Ecto neural progenitor cell (in vitro differentiated cells): ENCODE measurements at regions not wholly inside any gene's neighbourhood (a gene's known extent, or its start where the extent isn't known, plus 50 kb on each side); places are given as distances from the start of the nearest gene placed in this dataset.
A peak's percentile ranks its signal among the peaks of the same experiment; 100 is the strongest.
"Not testable (repeated sequence)": the region's sequence is repeated elsewhere in the genome, so short reads cannot be mapped to it uniquely, and the experiment has no call there.

Experiments
- DNase-seq: peaks from one replicate; pipeline ENCODE4 v3.0.0-alpha.2; 2018; ENCODE audit warnings: low spot score

DNA sequence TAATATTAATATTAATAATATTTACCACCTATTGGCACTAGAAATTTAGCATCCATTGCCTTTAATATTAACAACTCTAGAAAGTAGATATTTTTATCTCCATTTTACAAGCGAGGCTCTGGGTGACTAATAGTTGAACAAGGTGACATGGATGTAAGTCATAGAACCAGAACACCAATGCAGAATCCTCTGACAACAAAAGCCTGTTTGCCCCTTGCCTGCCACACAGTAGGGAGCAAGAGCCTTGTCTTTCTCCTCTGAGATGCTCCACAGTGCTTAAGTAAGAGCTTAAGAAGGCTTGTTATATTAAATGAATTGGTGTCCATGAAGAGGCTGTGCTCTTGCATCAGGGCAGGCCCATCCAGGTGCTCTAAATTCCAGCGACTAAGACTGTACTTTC lies 51.2 kb upstream of the LBX1 start:
- DNase-seq, result no peak

DNA sequence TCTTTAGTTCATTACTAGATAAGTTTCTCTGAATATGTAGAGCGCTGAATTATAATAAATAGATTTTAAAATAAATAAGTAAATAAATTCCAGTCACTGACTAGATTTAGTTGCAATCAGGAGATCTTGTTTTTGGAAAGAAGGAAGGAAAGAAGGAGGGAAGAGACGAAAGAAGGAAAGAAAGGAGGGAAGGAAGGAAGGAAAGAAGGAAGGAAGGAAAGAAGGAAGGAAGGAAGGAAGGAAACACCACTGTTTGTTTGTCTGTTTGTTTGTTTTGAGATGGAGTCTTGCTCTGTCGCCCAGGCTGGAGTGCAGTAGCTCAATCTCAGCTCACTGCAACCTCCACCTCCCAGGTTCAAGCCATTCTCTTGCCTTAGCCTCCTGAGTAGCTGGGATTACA lies 51.7 kb upstream of the LBX1 start:
- DNase-seq, result not testable (repeated sequence)

DNA sequence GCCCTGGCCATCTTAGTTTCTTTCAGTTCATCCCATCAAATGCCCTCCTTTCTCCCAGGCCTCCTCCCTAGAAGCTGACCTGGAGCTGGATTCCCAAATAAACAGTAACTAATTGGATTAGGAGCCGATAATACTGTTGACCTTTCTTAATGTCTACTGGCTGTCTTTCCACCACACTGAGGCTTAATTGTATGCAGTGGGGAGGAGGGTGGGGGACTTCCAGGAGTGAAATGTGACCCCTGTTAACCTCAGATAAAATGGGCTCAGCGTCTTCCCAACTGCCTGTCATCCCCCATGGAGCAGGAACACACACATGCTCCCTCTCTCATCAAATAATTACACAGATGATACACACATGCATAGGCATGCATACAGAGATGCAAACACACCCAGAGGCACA lies 53.7 kb upstream of the LBX1 start:
- DNase-seq, result no peak

DNA sequence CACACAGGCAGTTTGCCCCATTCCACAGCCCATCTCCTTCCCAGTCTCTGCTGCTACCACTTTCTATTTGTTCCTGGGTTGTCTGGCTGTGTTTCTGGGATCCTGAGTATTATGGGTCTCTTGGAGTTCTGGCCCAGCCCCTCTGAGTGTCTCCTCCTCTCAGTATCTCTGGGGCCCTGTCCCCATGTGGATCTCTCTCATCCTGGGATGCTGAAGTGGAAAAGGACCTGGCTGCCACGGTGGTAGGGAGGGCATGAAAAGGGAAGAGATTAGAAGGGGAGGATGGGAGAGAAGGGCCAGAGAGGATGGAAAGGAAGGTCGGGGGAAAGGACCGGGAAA lies 54.5 kb upstream of the LBX1 start:
- DNase-seq, result no peak

DNA sequence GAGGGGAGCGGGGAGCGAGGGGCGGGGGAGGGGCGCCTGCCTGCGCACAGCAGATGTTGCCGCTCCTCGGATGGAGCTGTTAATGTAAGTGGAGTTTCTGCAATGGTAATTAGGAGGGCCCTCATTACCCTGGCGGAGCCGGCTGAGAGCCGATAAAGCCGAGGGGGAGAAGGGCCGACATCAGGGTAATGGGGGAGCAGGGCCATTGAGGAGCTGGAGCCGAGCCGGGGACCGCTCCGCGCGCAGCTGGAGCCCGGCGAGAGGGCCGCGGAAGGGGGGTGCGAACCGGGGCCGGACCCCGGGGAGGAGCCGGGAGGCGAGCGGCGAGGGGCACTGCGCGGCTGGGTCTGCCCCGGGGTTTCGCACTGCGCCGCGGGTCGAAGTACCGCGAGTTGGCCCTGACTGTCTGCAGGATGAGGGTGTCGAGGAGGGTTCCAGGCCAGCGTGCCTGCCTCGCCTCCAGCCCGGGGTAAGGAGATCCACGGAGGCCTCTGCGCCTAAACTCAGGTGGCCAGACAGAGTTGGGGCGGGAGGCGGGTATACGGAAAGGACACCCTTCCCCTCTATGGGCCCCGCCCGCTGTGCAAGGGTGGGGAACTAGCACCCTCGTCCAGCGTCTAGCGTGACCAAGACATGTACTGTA lies 55.0 kb upstream of the LBX1 start:
- DNase-seq, result no peak

DNA sequence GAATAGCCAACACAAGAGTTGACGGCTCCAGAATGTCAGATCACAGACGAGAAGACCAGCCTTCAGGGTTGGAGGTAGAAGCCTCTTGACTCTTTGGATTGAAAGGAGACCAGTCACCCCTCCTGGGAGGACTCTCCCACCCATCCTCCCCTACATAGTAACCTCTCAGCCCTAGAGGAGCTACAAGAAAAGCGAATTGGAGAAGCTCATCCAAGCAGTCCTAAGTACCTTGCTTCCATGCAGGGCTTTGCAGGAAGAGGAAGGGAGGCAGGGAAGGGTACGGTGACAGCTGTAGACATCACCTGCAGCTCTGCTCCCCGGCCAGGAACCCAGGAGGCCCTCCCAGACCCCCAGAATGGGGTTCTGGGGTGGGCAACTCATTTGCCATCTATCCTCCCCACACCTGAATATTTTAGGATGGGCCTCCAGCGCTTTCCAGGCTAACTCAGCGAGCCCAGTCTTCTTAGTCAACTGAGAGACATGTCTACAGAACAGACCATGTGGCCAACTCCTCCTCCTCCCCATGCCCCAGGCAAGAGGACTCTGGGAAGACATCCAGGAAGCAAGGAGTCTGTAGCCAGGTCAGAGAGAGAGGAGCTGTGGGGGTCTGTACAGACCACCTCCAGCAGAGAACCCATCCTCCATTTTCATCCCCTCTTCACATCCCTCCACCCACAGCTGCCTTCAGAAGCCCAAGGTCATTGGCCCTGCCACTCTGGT lies 55.6 kb upstream of the LBX1 start:
- DNase-seq, result no peak

DNA sequence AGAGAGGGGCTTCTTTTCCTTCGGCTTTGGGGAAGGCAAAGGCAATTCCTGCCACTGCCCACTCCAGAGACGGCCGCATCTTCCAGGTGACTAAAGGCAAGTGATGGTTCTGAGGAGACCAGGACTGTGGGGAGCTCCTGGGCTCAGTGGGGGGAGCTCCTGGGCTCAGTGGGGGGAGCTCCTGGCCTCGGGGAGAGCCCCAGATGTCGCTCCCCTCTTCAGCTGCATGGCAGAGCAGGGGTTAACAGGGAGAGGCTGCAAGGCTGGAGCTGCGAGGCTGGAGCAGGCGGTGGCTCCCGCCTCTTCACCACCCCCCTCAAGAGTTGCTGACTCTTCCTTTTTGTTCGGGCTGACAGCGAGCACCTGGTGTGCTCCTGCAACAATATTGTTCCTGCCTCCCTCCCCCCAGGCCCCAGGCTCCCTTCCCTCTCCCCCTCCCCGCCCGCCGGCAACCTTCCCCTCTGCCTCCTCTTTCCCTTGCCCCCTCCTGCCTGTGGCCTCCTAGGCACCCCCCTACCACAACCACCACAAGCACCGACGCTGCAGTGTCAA lies 56.3 kb upstream of the LBX1 start:
- DNase-seq, result no peak

DNA sequence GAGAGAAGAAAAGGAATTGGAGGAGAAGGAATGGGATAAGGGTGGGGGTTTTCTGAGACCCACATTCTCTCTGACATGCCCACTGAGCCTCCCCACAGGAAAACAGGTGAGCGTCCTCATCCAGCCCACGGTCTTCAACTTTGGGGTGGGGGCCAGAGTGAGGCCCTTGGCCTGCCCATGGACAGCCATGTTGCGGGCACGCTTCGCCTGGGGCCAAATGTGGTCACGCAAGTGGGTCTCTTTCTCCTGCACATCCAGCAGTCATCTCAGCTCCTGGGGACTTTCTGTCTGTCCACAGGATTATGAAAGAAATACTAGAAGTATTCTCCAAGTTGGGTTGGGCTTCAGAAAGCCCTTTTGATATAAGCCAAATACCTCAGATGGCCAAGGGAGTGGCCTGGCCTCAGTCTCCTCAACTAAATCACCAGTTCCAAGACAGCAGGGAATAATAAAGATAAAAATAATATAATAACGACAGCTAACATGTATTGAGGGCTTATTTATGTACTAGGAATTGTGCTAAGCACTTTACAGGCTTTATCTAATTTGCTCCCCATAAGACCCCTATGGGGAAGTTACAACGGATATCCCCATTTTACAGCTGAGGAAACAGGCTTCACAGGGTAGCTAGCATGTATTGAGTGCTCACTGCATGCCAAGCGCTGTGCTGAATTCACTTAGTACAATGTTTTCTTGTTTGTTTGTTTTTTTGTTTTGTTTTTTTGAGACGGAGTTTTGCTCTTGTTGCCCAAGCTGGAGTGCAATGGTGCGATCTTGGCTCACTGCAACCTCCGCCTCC lies 57.2 kb upstream of the LBX1 start:
- DNase-seq, result no peak

DNA sequence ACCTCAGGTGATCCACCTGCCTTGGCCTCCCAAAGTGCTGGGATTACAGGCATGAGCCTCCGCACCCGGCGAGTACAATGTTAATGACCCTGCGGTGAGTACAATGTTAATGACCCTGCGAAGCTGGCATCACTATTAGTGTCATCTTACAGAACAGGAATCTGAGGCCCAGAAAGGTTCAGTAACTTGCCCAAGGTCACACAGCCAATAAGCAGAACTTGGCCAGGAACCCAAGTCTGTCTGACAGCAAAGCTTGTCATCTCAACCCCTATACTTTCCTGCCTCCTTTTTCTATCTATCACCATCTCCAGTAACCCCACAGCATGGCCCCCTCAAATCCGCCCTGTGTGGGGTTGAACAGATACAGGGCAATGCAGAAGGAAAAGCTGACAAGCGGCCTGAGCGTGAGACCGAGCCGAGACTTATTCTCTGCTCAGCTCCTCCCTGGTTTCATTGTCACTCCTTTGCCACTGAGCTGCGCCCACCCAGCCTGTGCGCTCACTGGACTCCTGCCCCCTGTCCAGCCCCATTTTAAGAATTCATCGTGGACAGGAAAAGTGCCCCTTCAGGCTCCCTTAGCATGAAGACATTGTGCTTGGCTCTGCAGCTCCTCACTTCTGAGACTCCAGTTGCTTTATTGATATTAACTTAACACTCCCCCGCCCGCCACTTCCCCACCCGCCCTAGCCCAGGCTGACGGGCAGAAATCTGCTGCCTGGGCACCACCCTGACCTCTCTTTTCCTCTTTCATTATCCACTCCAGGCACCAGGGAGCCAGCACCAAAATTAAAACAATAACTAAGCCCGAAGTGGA lies 58.1 kb upstream of the LBX1 start:
- no peak for DNase-seq

DNA sequence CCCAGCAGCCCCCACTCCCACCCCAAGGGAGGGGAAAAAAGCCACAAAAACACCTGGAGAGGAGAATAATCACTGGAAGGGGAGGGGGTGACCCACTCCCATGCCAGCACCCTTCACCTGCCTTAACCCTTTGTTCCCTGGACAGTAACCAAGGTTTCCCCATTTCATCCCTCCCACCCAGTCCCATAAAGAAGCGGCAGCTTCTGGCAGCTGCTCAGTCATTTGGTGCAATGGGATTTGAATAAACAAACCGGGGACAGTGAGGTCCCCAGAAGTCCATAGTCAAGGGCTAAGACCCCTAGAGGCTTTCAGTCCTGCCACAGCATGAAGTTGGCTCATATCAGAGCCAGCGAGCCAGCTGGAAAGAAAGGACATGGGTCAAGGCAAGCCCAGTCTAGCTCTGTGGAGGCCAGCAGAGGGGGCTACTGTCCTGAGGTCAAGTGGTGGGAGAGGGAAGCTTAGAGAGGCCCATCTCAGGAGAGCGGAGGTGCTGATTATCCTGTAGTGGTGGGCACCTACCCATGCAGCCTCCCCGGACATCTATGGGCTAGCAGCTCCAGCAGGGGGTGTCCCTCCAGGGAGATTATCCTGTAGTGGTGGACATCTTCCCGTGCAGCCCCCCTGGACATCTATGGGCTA lies 58.9 kb upstream of the LBX1 start:
- peak; percentile 76 for DNase-seq

DNA sequence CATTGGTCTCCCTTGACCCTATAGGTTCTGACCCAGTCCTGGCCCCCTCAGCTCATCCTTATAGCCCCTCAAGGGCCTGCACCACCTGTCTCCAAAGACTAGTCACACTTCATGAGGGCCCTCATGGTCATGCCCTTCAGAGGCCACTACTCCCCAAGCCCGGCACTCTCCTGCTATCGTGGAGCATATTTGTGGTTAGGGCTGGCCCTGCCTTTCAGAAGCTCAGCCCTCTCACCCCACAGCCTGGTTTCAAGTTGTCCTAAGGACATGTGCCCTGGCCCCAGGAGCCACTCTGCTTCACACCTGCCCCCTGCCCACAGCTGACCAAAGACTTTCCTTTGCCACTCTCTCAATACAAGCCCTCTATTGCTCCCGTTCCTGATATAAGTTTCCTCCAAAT lies 60.3 kb upstream of the LBX1 start:
- DNase-seq, result no peak

DNA sequence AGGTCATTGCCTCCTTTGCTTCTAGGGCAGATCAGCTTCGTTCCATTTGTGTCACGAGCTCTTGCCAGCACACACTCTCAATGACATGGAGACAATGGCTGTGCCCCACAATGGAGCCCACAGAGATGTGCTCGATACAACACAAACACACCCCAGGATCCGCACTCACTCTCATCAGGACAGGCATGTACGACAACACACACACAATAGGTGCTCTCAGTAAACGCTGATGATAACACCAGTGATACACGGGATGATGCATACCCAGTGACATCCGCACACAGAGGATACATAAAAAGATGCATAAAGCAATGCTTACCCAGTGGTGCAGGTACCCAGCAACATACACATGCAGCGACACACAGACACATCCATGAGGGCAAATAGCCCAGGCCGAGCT lies 61.2 kb upstream of the LBX1 start:
- DNase-seq, result no peak

DNA sequence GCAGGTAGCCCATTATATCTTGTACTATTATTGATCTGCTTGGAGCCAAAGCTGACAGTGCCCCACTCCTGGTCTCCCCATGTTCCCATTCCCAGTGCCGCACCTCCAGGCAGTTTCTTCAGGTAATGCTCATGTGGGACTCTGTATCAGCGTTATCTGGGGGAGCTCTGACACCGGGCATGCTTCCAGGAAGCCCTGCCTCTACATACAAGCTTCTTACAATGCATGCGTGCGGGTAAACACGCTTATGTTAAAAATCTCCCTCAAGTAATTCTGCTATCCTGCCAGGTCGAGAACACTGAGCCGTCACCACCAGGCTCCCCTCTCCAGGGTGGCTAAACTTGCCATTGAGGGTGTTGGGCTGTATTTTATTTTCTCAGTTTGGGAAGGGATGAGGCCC lies 61.6 kb upstream of the LBX1 start:
- no peak for DNase-seq

DNA sequence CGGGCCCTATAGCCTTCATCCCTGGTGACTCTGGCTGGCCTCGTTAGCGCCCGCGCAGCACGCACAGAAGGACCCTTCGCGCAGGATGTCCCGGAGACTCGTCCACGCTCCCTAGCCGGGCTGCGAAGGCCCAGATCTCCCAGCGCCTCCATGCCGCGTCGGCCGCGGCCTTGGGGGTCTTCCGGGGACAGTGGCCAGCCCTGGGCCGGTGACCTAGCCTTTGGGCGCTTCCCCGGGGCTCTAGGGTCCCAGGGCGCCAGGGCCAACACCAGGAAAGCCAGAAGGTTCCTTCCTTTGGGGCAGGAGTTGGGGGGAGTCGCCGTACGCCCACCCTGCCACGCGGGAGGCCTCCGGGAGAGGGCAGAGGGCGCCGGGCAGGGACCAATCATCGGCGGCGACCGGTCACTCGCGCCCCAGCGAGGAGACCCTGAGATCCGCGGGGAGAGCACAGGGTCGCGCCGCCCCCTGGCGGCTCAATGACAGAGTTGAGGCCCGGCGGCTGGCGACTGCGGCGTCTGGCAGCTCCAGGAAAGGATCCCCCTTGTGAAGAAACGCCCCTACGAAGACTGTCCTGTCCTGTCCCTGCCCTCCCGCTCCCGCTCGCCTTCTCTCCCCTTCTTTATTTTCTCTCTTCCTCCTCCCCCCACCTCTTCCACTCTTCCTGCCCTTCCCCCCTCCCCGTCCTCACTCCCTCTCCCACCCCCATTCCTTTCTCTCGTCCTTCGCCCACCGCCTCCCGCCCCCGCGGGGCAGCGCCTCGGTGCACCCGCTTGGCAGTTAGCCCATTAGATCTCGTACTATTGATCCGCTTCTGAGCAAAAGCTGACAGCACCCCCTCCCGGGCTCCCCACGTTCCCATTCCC lies 62.3 kb upstream of the LBX1 start:
- DNase-seq, result peak; percentile 93

DNA sequence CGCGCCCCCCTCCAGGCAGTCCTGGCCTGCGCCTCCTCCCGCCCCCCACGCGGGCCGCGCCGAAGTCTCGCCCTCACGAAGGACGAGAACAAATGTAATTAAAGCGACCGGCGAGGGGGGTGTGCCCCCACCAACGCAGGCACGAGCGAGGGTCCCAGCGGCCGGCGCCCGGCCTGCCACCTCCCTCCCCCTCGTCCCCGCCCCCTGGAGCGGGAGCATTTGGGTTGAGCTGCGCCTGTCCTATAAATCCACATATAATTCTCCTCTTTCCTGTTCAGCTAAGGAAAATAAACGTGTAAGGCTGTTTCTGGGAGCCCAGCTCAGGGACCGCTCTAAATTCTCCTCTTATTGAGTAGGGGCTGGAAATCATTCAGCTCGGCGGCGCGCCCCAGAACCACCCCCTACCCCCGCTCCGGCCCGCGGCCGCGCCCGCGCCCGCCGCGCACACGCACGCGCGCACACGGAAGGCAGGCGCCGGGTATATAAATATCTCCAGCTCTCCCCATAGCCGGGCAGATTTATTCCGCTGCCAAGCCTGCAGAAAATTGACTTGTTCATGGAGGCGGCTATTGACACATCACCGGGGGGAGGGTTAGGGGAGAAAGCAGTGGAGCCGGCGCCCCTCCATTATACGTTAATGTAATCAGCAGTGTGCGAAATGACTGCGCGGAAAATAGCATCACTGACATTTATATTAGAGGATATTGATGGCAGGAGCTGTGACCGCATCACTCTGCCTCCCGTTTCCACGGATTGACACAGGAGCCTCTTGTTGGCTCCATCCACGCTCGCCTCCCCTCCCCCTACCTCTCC lies 61.6 kb upstream of the BTRC start:
- DNase-seq, result no peak

DNA sequence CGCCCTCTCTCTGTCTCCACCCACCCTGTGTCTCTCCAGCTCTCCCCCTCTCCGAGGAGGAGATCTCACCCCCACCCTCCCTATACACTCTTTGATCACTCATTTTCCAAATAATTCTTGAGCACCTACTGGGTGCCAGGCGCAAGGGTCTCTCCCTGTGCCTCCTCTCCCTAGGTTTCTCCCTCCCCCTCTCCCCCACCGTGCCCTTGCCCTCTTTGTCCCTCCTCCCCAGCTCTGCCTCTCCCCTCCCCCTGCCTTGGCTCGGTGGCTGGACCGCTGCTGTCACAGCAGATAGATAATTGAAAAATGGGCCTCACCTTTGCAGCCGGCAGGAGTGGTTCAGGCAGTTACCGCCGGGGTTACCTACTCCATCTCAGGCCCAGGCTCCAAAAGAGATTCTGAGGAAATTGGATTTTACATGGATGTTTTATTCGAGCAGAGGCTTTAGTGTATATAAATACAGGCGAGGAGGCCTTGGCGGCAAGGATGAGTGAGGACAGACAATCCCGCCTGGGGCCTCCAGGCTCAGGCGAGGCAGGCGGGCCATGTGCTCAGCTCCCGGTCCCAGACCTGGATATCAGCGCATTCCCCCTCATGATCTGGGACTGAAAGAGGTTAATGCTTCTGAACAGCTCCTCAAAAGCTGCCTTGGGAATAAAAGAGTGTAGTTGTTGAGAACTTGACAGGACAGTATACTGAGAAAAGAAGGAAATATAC lies 60.8 kb upstream of the BTRC start:
- no peak for DNase-seq

DNA sequence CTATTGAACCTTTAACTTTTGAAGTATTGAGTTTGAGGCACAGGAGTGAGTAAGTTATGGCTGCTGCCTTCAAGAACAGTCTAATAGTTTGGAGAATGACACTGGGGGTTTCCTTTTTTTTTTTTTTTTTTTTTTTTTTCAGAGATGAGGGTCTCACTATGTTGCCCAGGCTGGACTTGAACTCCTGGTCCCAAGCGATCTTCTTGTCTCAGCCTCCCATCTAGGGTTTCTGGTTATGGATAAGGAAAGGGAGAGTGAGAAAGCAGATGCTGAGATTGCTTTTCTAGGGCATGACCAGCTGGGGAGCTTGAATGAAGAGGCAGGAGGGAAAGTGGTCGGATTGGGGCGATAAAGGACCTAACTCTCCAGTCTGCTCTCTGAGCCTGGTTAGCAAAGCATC lies 59.9 kb upstream of the BTRC start:
- no peak for DNase-seq

DNA sequence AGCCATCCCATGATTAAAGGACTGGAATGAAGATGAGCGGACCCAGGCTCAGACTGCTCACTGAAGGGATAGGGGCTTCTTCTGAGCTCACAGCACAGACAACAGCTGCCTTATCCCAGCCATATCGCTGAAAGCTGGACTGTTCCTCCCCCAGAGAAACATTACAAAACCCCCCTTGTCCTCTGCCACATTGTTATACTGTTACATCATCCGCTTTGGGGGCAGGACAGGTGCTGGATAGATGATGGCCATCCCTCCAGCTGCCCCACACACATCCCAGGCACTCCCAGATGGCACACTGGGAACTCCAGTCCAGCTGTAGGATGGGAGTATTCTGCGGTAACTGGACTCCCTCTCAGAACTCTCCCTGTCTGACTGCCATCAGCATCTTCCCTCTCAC lies 58.7 kb upstream of the BTRC start:
- no peak for DNase-seq

DNA sequence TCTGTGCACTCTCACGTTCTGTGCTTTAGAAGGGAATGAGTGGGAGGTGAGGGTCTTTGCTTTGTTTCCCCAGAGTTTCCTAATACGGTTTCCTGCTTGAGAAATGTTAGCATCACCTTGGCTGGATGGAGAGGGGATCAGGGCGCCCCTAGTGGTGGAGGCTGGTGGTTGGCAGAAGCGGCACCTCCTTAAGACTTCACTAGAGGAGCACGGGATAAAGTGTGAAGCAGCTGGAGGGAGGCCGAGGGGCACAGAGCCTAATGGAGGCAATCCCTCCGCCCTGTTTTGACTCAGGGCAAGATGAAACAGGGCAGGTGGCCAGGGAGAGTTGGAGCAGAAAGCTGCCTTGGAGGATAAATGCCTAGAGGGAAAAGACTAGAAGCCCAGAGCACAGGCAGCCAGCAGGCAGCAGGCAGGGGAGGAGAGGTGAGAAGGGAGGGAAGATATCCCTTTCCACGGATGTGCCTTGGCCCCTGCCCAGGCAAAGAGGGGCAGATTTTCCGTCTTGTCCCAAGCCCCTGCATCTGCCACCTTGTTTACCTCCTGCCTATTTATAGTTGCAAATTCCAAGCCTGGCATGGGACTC lies 56.0 kb upstream of the BTRC start:
- peak; percentile 89 for DNase-seq
